ENCODE measurements at regions not wholly inside any gene's neighbourhood (a gene's known extent, or its start where the extent isn't known, plus 50 kb on each side); places are given as distances from the start of the nearest gene placed in this dataset.

DNA sequence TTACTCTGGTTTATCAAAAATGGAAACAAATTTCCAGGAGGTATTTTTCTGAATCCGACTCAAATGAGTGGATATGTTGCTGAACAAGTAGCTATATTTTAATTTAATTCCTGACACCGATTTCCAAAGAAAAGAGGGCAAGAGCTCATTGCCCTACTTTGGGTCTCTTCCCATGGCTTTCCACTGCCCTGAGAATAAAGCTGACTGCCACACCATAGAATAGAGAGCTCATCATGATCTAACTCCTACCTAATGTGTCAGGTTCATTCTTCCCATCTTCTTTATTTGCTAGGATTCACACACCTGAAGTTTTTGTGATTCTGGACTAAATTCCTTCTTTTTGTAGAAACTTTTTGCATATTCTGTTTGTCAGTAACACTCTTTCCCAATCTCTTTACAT, 792.1 kb downstream of the DTWD2 start:
- TF ChIP-seq, protein P1, sequence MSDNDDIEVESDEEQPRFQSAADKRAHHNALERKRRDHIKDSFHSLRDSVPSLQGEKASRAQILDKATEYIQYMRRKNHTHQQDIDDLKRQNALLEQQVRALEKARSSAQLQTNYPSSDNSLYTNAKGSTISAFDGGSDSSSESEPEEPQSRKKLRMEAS (IDR thresholded peaks at IDR 0.05; ENCODE audit: low read depth, low read length): no peak
- TF ChIP-seq, protein P2, sequence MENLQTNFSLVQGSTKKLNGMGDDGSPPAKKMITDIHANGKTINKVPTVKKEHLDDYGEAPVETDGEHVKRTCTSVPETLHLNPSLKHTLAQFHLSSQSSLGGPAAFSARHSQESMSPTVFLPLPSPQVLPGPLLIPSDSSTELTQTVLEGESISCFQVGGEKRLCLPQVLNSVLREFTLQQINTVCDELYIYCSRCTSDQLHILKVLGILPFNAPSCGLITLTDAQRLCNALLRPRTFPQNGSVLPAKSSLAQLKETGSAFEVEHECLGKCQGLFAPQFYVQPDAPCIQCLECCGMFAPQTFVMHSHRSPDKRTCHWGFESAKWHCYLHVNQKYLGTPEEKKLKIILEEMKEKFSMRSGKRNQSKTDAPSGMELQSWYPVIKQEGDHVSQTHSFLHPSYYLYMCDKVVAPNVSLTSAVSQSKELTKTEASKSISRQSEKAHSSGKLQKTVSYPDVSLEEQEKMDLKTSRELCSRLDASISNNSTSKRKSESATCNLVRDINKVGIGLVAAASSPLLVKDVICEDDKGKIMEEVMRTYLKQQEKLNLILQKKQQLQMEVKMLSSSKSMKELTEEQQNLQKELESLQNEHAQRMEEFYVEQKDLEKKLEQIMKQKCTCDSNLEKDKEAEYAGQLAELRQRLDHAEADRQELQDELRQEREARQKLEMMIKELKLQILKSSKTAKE (IDR thresholded peaks at IDR 0.05; ENCODE audit: low read depth, poor library complexity, severe bottlenecking): no peak
- TF ChIP-seq, protein P3, sequence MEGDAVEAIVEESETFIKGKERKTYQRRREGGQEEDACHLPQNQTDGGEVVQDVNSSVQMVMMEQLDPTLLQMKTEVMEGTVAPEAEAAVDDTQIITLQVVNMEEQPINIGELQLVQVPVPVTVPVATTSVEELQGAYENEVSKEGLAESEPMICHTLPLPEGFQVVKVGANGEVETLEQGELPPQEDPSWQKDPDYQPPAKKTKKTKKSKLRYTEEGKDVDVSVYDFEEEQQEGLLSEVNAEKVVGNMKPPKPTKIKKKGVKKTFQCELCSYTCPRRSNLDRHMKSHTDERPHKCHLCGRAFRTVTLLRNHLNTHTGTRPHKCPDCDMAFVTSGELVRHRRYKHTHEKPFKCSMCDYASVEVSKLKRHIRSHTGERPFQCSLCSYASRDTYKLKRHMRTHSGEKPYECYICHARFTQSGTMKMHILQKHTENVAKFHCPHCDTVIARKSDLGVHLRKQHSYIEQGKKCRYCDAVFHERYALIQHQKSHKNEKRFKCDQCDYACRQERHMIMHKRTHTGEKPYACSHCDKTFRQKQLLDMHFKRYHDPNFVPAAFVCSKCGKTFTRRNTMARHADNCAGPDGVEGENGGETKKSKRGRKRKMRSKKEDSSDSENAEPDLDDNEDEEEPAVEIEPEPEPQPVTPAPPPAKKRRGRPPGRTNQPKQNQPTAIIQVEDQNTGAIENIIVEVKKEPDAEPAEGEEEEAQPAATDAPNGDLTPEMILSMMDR (IDR thresholded peaks at IDR 0.05 in 2 of 3, conservative IDR thresholded peaks at IDR 0.05 in 1 of 3; ENCODE audit: control insufficient read depth in 2 of 3, extremely low read depth in 1 of 3, insufficient read depth in 1 of 3, low read depth in 3 of 3, low read length in 3 of 3): no peak
- TF ChIP-seq, protein P4, sequence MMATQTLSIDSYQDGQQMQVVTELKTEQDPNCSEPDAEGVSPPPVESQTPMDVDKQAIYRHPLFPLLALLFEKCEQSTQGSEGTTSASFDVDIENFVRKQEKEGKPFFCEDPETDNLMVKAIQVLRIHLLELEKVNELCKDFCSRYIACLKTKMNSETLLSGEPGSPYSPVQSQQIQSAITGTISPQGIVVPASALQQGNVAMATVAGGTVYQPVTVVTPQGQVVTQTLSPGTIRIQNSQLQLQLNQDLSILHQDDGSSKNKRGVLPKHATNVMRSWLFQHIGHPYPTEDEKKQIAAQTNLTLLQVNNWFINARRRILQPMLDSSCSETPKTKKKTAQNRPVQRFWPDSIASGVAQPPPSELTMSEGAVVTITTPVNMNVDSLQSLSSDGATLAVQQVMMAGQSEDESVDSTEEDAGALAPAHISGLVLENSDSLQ (IDR thresholded peaks at IDR 0.05): no peak
- TF ChIP-seq MYC (IDR thresholded peaks at IDR 0.05; ENCODE audit: insufficient read depth, insufficient read length, insufficient replicate concordance, low read length, severe bottlenecking): no peak
- no peak for TF ChIP-seq HDAC2 (IDR thresholded peaks at IDR 0.05)
- TF ChIP-seq ZSCAN29 (IDR thresholded peaks at IDR 0.05): no peak
- no peak for TF ChIP-seq EZH2 (IDR thresholded peaks at IDR 0.05; ENCODE audit: borderline replicate concordance, control insufficient read depth, low read depth, low read length)
- TF ChIP-seq CREB1 (IDR thresholded peaks at IDR 0.05; ENCODE audit: low read depth): no peak
- no peak for TF ChIP-seq ZNF217 (IDR thresholded peaks at IDR 0.05)
- TF ChIP-seq, protein P5, sequence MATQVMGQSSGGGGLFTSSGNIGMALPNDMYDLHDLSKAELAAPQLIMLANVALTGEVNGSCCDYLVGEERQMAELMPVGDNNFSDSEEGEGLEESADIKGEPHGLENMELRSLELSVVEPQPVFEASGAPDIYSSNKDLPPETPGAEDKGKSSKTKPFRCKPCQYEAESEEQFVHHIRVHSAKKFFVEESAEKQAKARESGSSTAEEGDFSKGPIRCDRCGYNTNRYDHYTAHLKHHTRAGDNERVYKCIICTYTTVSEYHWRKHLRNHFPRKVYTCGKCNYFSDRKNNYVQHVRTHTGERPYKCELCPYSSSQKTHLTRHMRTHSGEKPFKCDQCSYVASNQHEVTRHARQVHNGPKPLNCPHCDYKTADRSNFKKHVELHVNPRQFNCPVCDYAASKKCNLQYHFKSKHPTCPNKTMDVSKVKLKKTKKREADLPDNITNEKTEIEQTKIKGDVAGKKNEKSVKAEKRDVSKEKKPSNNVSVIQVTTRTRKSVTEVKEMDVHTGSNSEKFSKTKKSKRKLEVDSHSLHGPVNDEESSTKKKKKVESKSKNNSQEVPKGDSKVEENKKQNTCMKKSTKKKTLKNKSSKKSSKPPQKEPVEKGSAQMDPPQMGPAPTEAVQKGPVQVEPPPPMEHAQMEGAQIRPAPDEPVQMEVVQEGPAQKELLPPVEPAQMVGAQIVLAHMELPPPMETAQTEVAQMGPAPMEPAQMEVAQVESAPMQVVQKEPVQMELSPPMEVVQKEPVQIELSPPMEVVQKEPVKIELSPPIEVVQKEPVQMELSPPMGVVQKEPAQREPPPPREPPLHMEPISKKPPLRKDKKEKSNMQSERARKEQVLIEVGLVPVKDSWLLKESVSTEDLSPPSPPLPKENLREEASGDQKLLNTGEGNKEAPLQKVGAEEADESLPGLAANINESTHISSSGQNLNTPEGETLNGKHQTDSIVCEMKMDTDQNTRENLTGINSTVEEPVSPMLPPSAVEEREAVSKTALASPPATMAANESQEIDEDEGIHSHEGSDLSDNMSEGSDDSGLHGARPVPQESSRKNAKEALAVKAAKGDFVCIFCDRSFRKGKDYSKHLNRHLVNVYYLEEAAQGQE (IDR thresholded peaks at IDR 0.05; ENCODE audit: low read depth, low read length): no peak
- no peak for TF ChIP-seq NFIC (IDR thresholded peaks at IDR 0.05; ENCODE audit: low read depth, low read length)

Data from GM12878 (cell line).